Activated CD4-positive, alpha-beta memory T cell treated with anti-CD3 and anti-CD28 coated beads for 36 hours (primary cell): ENCODE measurements at regions not wholly inside any gene's neighbourhood (a gene's known extent, or its start where the extent isn't known, plus 50 kb on each side); places are given as distances from the start of the nearest gene placed in this dataset.
"Not testable (repeated sequence)": the region's sequence is repeated elsewhere in the genome, so short reads cannot be mapped to it uniquely, and the experiment has no call there.

Source experiments
- CTCF ChIA-PET: fragments of 350-600 bp; sonication (Branson Sonifier 250); formaldehyde crosslinking; loops from one replicate; lab custom pipeline; 2021; ENCODE audit warnings: antibody characterized with exemption, inconsistent platforms; lab: Charles Lee
- POLR2A ChIA-PET: fragments of 350-600 bp; sonication (Branson Sonifier 250); formaldehyde crosslinking; loops from one replicate; lab custom pipeline; 2021; ENCODE audit warnings: antibody characterized with exemption; lab: Charles Lee
- DNase-seq: peaks from one replicate; pipeline ENCODE4 v3.0.0-alpha.2; 2020
- H3K27ac Mint-ChIP-seq: one replicate; pipeline ENCODE4 v1.8.0; 2021; ENCODE audit warnings: mixed read lengths
- H3K27me3 Mint-ChIP-seq: one replicate; pipeline ENCODE4 v1.8.0; 2021; ENCODE audit warnings: mixed read lengths
- H3K36me3 Mint-ChIP-seq: one replicate; pipeline ENCODE4 v1.8.0; 2021; ENCODE audit warnings: mixed read lengths
- H3K4me1 Mint-ChIP-seq: one replicate; pipeline ENCODE4 v1.8.0; 2021; ENCODE audit warnings: low read depth, mixed read lengths
- H3K4me3 Mint-ChIP-seq: one replicate; pipeline ENCODE4 v1.8.0; 2021; ENCODE audit warnings: mild to moderate bottlenecking, mixed read lengths
- H3K9me3 Mint-ChIP-seq: one replicate; pipeline ENCODE4 v1.8.0; 2021; ENCODE audit warnings: mixed read lengths
- intact Hi-C: fragments of 100-400 bp; cut with micrococcal nuclease; formaldehyde crosslinking; loops from one replicate; pipeline ENCODE4 v1.15.1; 2023

GRCh38 chr6:50362706-50363105, 313.0 kb upstream of the DEFB112 start:
- intact Hi-C loops, result no loop called here
- ChIA-PET POLR2A (no interaction called here), CTCF (no interaction called here)
- Mint-ChIP-seq H3K27ac (no peak overlapping the region), H3K36me3 (no peaks in the 10 kb centered on the region), H3K9me3 (peaks cover 8% of the 10 kb centered on the region), H3K27me3 (no peaks in the 10 kb centered on the region), H3K4me3 (no peak overlapping the region), H3K4me1 (no peaks in the 10 kb centered on the region)
- DNase-seq, result no peak

- Mint-ChIP-seq H3K27ac (no peak overlapping the region), H3K4me3 (no peak overlapping the region), H3K9me3 (peaks cover 7% of the 10 kb centered on the region), H3K36me3 (no peaks in the 10 kb centered on the region), H3K27me3 (no peaks in the 10 kb centered on the region), H3K4me1 (no peaks in the 10 kb centered on the region)
- CTCF ChIA-PET, result no interaction called here
- POLR2A ChIA-PET, result no interaction called here
- DNase-seq, result no peak
- intact Hi-C loops, result no loop called here
Measured at GRCh38 chr6:50369996-50370395, 320.3 kb upstream of the DEFB112 start.

GRCh38 chr6:50380406-50381098, 330.8 kb upstream of the DEFB112 start:
- ChIA-PET POLR2A (no interaction called here), CTCF (no interaction called here)
- Mint-ChIP-seq H3K27ac (no peak overlapping the region), H3K9me3 (peaks cover 33% of the 10 kb centered on the region), H3K27me3 (no peaks in the 10 kb centered on the region), H3K4me1 (no peaks in the 10 kb centered on the region), H3K4me3 (no peak overlapping the region), H3K36me3 (no peaks in the 10 kb centered on the region)
- DNase-seq, result no peak
- intact Hi-C loops, result no loop called here

DNA sequence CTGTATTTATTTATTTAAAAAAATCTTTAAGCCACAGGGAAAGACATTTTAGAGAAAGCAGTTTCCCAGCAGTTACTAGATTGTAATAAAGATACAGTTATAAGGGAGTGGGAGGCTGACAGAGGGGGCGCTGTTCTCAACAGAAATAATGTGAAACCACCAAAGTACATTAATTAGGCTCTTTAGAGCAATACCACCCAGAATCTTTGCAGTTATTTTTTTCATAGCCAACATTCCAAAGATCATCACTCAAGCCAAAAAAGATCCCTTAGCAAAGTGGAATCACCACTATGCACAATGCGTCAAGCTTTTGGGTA, 331.3 kb upstream of the DEFB112 start:
- Mint-ChIP-seq H3K27ac (no peak overlapping the region), H3K4me3 (no peak overlapping the region), H3K36me3 (no peaks in the 10 kb centered on the region), H3K27me3 (no peaks in the 10 kb centered on the region), H3K4me1 (no peaks in the 10 kb centered on the region), H3K9me3 (peaks cover 29% of the 10 kb centered on the region)
- POLR2A ChIA-PET, result no interaction called here
- CTCF ChIA-PET, result no interaction called here
- no peak for DNase-seq
- intact Hi-C loops, result no loop called here

DNA sequence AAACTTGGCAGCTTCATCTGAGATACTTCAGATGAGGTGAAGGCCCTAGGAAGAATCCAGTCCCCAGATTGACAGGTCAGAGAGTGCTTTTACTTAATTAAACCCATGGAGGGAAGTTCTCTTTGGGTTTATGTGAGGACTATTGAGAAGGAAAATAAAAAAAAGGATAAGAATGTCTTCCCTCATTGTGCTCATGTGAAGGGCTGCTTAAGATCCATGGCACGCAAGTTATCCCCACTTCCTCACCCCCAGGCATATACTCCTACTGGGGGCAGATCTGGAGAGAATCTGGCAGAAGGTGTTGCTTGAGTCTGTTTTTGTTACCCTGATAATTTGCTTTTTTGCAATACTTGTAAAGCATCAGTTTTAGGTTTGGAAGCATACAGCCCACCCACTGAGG, 322.9 kb upstream of the TFAP2D start:
- Mint-ChIP-seq H3K36me3 (no peaks in the 10 kb centered on the region), H3K4me1 (no peaks in the 10 kb centered on the region), H3K9me3 (peaks cover 6% of the 10 kb centered on the region), H3K27ac (no peak overlapping the region), H3K4me3 (no peak overlapping the region), H3K27me3 (no peaks in the 10 kb centered on the region)
- ChIA-PET POLR2A (no interaction called here), CTCF (no interaction called here)
- DNase-seq, result no peak
- intact Hi-C loops, result no loop called here

DNA sequence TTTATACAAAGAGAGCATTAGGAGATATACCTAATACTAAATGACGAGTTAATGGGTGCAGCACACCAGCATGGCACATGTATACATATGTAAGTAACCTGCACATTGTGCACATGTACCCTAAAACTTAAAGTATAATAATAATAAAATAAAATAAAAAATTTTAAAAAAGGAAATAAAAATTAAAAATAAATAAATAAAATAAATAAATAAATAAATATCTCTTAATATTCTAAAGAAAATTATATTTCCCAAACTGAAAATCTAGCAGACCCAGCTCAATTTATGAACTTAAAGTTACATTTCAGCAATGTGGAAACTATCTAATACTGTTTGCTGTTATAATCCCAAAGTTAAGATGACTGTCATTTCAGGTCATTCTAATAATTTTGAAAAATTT, 319.2 kb upstream of the TFAP2D start:
- H3K4me3 Mint-ChIP-seq, DNase-seq, H3K9me3 Mint-ChIP-seq, CTCF ChIA-PET, H3K36me3 Mint-ChIP-seq, intact Hi-C loops, H3K27ac Mint-ChIP-seq, H3K4me1 Mint-ChIP-seq, POLR2A ChIA-PET, H3K27me3 Mint-ChIP-seq: not testable (repeated sequence)

- H3K36me3 Mint-ChIP-seq, result no peaks in the 10 kb centered on the region
- no peak overlapping the region for H3K27ac Mint-ChIP-seq
- POLR2A ChIA-PET, result no interaction called here
- DNase-seq, result no peak
- H3K27me3 Mint-ChIP-seq, result no peaks in the 10 kb centered on the region
- intact Hi-C loops, result no loop called here
- H3K9me3 Mint-ChIP-seq, result peaks cover 10% of the 10 kb centered on the region
- H3K4me1 Mint-ChIP-seq, result no peaks in the 10 kb centered on the region
- no peak overlapping the region for H3K4me3 Mint-ChIP-seq
- CTCF ChIA-PET, result no interaction called here
Measured at GRCh38 chr6:50404643-50405042, 308.7 kb upstream of the TFAP2D start.

- ChIA-PET CTCF (no interaction called here), POLR2A (no interaction called here)
- intact Hi-C loops, result no loop called here
- Mint-ChIP-seq H3K4me1 (no peaks in the 10 kb centered on the region), H3K4me3 (no peak overlapping the region), H3K27ac (no peak overlapping the region), H3K27me3 (no peaks in the 10 kb centered on the region), H3K9me3 (peaks cover 11% of the 10 kb centered on the region), H3K36me3 (no peaks in the 10 kb centered on the region)
- no peak for DNase-seq
Measured at GRCh38 chr6:50410579-50410978, 302.7 kb upstream of the TFAP2D start.

- H3K4me1 Mint-ChIP-seq, H3K27ac Mint-ChIP-seq, intact Hi-C loops, H3K4me3 Mint-ChIP-seq, POLR2A ChIA-PET, DNase-seq, H3K27me3 Mint-ChIP-seq, CTCF ChIA-PET, H3K36me3 Mint-ChIP-seq: not testable (repeated sequence)
- peaks cover 16% of the 10 kb centered on the region for H3K9me3 Mint-ChIP-seq
Measured at GRCh38 chr6:50421041-50421440, 292.3 kb upstream of the TFAP2D start.

- Mint-ChIP-seq H3K27me3 (no peaks in the 10 kb centered on the region), H3K4me1 (no peaks in the 10 kb centered on the region), H3K27ac (no peak overlapping the region), H3K36me3 (no peaks in the 10 kb centered on the region), H3K9me3 (peaks cover 16% of the 10 kb centered on the region), H3K4me3 (no peak overlapping the region)
- intact Hi-C loops, result no loop called here
- ChIA-PET CTCF (no interaction called here), POLR2A (no interaction called here)
- DNase-seq, result no peak
Measured at GRCh38 chr6:50427267-50427666, 286.1 kb upstream of the TFAP2D start.

GRCh38 chr6:50437901-50438300, 275.4 kb upstream of the TFAP2D start:
- POLR2A ChIA-PET, result no interaction called here
- CTCF ChIA-PET, result no interaction called here

GRCh38 chr6:50442531-50443040, 270.7 kb upstream of the TFAP2D start:
- Mint-ChIP-seq H3K9me3 (peaks cover 19% of the 10 kb centered on the region), H3K27me3 (no peaks in the 10 kb centered on the region), H3K27ac (no peak overlapping the region), H3K4me1 (no peaks in the 10 kb centered on the region), H3K4me3 (no peak overlapping the region), H3K36me3 (no peaks in the 10 kb centered on the region)
- intact Hi-C loops, result no loop called here
- POLR2A ChIA-PET, result no interaction called here
- no peak for DNase-seq
- CTCF ChIA-PET, result no interaction called here

More at GRCh38 chr6:50437901-50438300, 275.4 kb upstream of the TFAP2D start:
- Mint-ChIP-seq H3K4me1 (no peaks in the 10 kb centered on the region), H3K27me3 (no peaks in the 10 kb centered on the region), H3K4me3 (no peak overlapping the region), H3K36me3 (no peaks in the 10 kb centered on the region), H3K27ac (no peak overlapping the region), H3K9me3 (peaks cover 19% of the 10 kb centered on the region)
- intact Hi-C loops, result no loop called here
- DNase-seq, result no peak

DNA sequence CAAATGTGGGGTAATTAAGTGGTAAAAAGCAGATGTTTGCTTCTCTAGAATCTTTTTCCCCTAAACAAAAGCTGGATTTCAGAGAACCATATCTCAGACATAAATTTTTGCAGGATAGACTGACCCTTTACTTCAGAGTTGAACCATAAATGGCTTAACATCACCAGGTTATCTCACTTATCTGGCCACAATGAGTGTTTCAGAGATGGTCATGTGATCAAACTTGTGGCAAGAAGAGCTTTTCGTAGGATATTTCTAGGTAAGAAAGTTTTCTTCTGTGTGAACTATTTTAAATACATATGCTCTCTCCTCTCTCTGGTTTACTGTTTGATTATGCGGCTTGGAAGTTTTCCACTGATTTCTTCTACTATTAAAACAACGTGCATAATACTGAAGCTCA, 270.2 kb upstream of the TFAP2D start:
- Mint-ChIP-seq H3K9me3 (peaks cover 19% of the 10 kb centered on the region), H3K4me3 (no peak overlapping the region), H3K27me3 (no peaks in the 10 kb centered on the region), H3K27ac (no peak overlapping the region), H3K4me1 (no peaks in the 10 kb centered on the region), H3K36me3 (no peaks in the 10 kb centered on the region)
- ChIA-PET CTCF (no interaction called here), POLR2A (no interaction called here)
- no peak for DNase-seq
- intact Hi-C loops, result no loop called here
